Upper lobe of right lung (tissue), 1 donor: ENCODE measurements at regions not wholly inside any gene's neighbourhood (a gene's known extent, or its start where the extent isn't known, plus 50 kb on each side); places are given as distances from the start of the nearest gene placed in this dataset.

Experiments
- ATAC-seq: fragments of 200-7000 bp; cut with Tn5 transposase; one replicate; pipeline ENCODE4 v1.9.1; 2020; ENCODE audit warnings: mild to moderate bottlenecking, moderate library complexity
- DNase-seq: peaks from one replicate; pipeline ENCODE4 v3.0.0-alpha.2; 2020
- H3K27ac ChIP-seq: fragments of 200-600 bp; one replicate; pipeline ENCODE4 v1.8.0; 2022
- H3K27me3 ChIP-seq: fragments of 200-600 bp; one replicate; pipeline ENCODE4 v1.8.0; 2022; ENCODE audit warnings: mild to moderate bottlenecking
- H3K36me3 ChIP-seq: fragments of 200-600 bp; one replicate; pipeline ENCODE4 v1.8.0; 2022
- H3K4me1 ChIP-seq: fragments of 200-600 bp; one replicate; pipeline ENCODE4 v1.8.0; 2022
- H3K4me3 ChIP-seq: fragments of 200-600 bp; one replicate; pipeline ENCODE4 v1.8.0; 2022; ENCODE audit warnings: mild to moderate bottlenecking
- H3K9me3 ChIP-seq: fragments of 200-600 bp; one replicate; pipeline ENCODE4 v1.8.0; 2022
- CTCF ChIP-seq: fragments of 200-600 bp; IDR thresholded peaks from one replicate; pipeline ENCODE4 v1.8.0; 2022; ENCODE audit warnings: antibody characterized with exemption
- intact Hi-C: fragments of 100-400 bp; cut with DNase I; formaldehyde crosslinking; loops from one replicate; pipeline ENCODE4 v1.11.0; 2022
- donor health status: DM: no; HTN: yes; CAD: no; lungs with severe emphysema.

GRCh38 chr2:53177327-53177726 lies 590.3 kb upstream of the CHAC2 start:
- intact Hi-C loops: no loop called here

GRCh38 chr2:53174539-53174938 lies 593.1 kb upstream of the CHAC2 start:
- DNase-seq (no peak), ATAC-seq (no peak)
- no peak for TF ChIP-seq CTCF
- H3K9me3 ChIP-seq: no peaks in the 10 kb centered on the region
- no peak overlapping the region for H3K4me3 ChIP-seq
- H3K4me1 ChIP-seq: no peaks in the 10 kb centered on the region
- H3K27ac ChIP-seq: no peak overlapping the region
- no peaks in the 10 kb centered on the region for H3K36me3 ChIP-seq
- intact Hi-C loops: no loop called here
- H3K27me3 ChIP-seq: no peaks in the 10 kb centered on the region

More at GRCh38 chr2:53177327-53177726, 590.3 kb upstream of the CHAC2 start:
- Histone ChIP-seq H3K4me1 (no peaks in the 10 kb centered on the region), H3K36me3 (no peaks in the 10 kb centered on the region), H3K4me3 (no peak overlapping the region), H3K9me3 (no peaks in the 10 kb centered on the region), H3K27ac (no peak overlapping the region), H3K27me3 (no peaks in the 10 kb centered on the region)
- TF ChIP-seq CTCF: no peak
- DNase-seq (no peak), ATAC-seq (no peak)

- H3K4me1 ChIP-seq: no peaks in the 10 kb centered on the region
- no peak overlapping the region for H3K27ac ChIP-seq
- ATAC-seq (no peak), DNase-seq (no peak)
- H3K4me3 ChIP-seq: no peak overlapping the region
- no peaks in the 10 kb centered on the region for H3K9me3 ChIP-seq
- no peaks in the 10 kb centered on the region for H3K36me3 ChIP-seq
- TF ChIP-seq CTCF: no peak
- intact Hi-C loops: no loop called here
- no peaks in the 10 kb centered on the region for H3K27me3 ChIP-seq
These were observed 593.7 kb upstream of the CHAC2 start for GRCh38 chr2:53173698-53174455.

GRCh38 chr2:53173091-53173490 lies 594.5 kb upstream of the CHAC2 start:
- intact Hi-C loops: no loop called here
- TF ChIP-seq CTCF: no peak
- H3K4me1 ChIP-seq: no peaks in the 10 kb centered on the region

GRCh38 chr2:53170466-53170865 lies 597.1 kb upstream of the CHAC2 start:
- no peaks in the 10 kb centered on the region for H3K9me3 ChIP-seq
- no peak for TF ChIP-seq CTCF
- H3K4me1 ChIP-seq: no peaks in the 10 kb centered on the region
- H3K27me3 ChIP-seq: no peaks in the 10 kb centered on the region
- DNase-seq (no peak), ATAC-seq (no peak)
- no peak overlapping the region for H3K27ac ChIP-seq
- no peak overlapping the region for H3K4me3 ChIP-seq
- intact Hi-C loops: no loop called here
- no peaks in the 10 kb centered on the region for H3K36me3 ChIP-seq

More at GRCh38 chr2:53173091-53173490, 594.5 kb upstream of the CHAC2 start:
- ATAC-seq (no peak), DNase-seq (no peak)
- H3K4me3 ChIP-seq: no peak overlapping the region
- H3K27me3 ChIP-seq: no peaks in the 10 kb centered on the region
- H3K36me3 ChIP-seq: no peaks in the 10 kb centered on the region
- no peak overlapping the region for H3K27ac ChIP-seq
- no peaks in the 10 kb centered on the region for H3K9me3 ChIP-seq

- H3K9me3 ChIP-seq: no peaks in the 10 kb centered on the region
- no peaks in the 10 kb centered on the region for H3K27me3 ChIP-seq
- no peak for ATAC-seq
- H3K27ac ChIP-seq: no peak overlapping the region
- intact Hi-C loops: no loop called here
- DNase-seq: no peak
- H3K36me3 ChIP-seq: no peaks in the 10 kb centered on the region
- no peak for TF ChIP-seq CTCF
- no peak overlapping the region for H3K4me3 ChIP-seq
- no peaks in the 10 kb centered on the region for H3K4me1 ChIP-seq
These were observed 600.4 kb upstream of the CHAC2 start for GRCh38 chr2:53167227-53167626.
